Activated CD8-positive, alpha-beta memory T cell treated with anti-CD3 and anti-CD28 coated beads, Interleukin-2, amount 10 ng/mL, durations not matched to agents 7 days and 5 days (primary cell): ENCODE measurements at regions not wholly inside any gene's neighbourhood (a gene's known extent, or its start where the extent isn't known, plus 50 kb on each side); places are given as distances from the start of the nearest gene placed in this dataset.

ENCODE experiments used
- ATAC-seq: fragments of 150-1000 bp; cut with Tn5 transposase; one replicate; pipeline ENCODE4 v1.10.0; 2021; ENCODE audit warnings: moderate library complexity
- CTCF ChIA-PET: fragments of 350-600 bp; sonication (Branson Sonifier 250); formaldehyde crosslinking; loops from one replicate; lab custom pipeline; 2021; ENCODE audit warnings: antibody characterized with exemption; lab: Charles Lee
- DNase-seq: peaks from one replicate; pipeline ENCODE4 v3.0.0-alpha.2; 2020
- H3K27ac Mint-ChIP-seq: one replicate; pipeline ENCODE4 v1.8.0; 2021; ENCODE audit warnings: mild to moderate bottlenecking, mixed read lengths
- H3K27me3 Mint-ChIP-seq: one replicate; pipeline ENCODE4 v1.8.0; 2021; ENCODE audit warnings: mixed read lengths
- H3K36me3 Mint-ChIP-seq: one replicate; pipeline ENCODE4 v1.8.0; 2021; ENCODE audit warnings: mild to moderate bottlenecking, mixed read lengths
- H3K4me1 Mint-ChIP-seq: one replicate; pipeline ENCODE4 v1.8.0; 2021; ENCODE audit warnings: mixed read lengths
- H3K4me3 Mint-ChIP-seq: one replicate; pipeline ENCODE4 v1.8.0; 2021; ENCODE audit warnings: mild to moderate bottlenecking, moderate library complexity, mixed read lengths
- H3K9me3 Mint-ChIP-seq: one replicate; pipeline ENCODE4 v1.8.0; 2022; ENCODE audit warnings: low read depth, mixed read lengths

GRCh38 chr6:139650941-139651340 is 276.5 kb upstream of the CITED2 start:
- CTCF ChIA-PET: no interaction called here
- Mint-ChIP-seq H3K36me3 (peaks cover 3% of the 10 kb centered on the region), H3K27ac (no peak overlapping the region), H3K4me3 (no peak overlapping the region), H3K27me3 (no peaks in the 10 kb centered on the region), H3K4me1 (no peaks in the 10 kb centered on the region), H3K9me3 (peaks cover 3% of the 10 kb centered on the region)
- DNase-seq: no peak
- no peak for ATAC-seq

- DNase-seq (no peak), ATAC-seq (no peak)
- H3K27ac Mint-ChIP-seq: no peak overlapping the region
- H3K4me3 Mint-ChIP-seq: no peak overlapping the region
- H3K27me3 Mint-ChIP-seq: no peaks in the 10 kb centered on the region
- H3K4me1 Mint-ChIP-seq: no peaks in the 10 kb centered on the region
- peaks cover 3% of the 10 kb centered on the region for H3K36me3 Mint-ChIP-seq
- CTCF ChIA-PET: no interaction called here
- H3K9me3 Mint-ChIP-seq: peaks cover 3% of the 10 kb centered on the region
These were observed 275.3 kb upstream of the CITED2 start for GRCh38 chr6:139649732-139650131.

GRCh38 chr6:139649128-139649527 is 274.7 kb upstream of the CITED2 start:
- no peak for ATAC-seq
- Mint-ChIP-seq H3K27ac (no peak overlapping the region), H3K4me1 (no peaks in the 10 kb centered on the region), H3K9me3 (peaks cover 3% of the 10 kb centered on the region), H3K27me3 (no peaks in the 10 kb centered on the region), H3K36me3 (peaks cover 3% of the 10 kb centered on the region), H3K4me3 (no peak overlapping the region)
- no peak for DNase-seq
- CTCF ChIA-PET: no interaction called here

- ATAC-seq: no peak
- no peak for DNase-seq
- H3K27me3 Mint-ChIP-seq: no peaks in the 10 kb centered on the region
- CTCF ChIA-PET: no interaction called here
- no peak overlapping the region for H3K27ac Mint-ChIP-seq
- H3K4me1 Mint-ChIP-seq: no peaks in the 10 kb centered on the region
- H3K4me3 Mint-ChIP-seq: no peak overlapping the region
- H3K36me3 Mint-ChIP-seq: peaks cover 3% of the 10 kb centered on the region
- H3K9me3 Mint-ChIP-seq: peaks cover 3% of the 10 kb centered on the region
These were observed 274.1 kb upstream of the CITED2 start for GRCh38 chr6:139648430-139649000.

GRCh38 chr6:139647841-139648240 is 273.4 kb upstream of the CITED2 start:
- Mint-ChIP-seq H3K27me3 (no peaks in the 10 kb centered on the region), H3K36me3 (peaks cover 3% of the 10 kb centered on the region), H3K4me1 (no peaks in the 10 kb centered on the region), H3K9me3 (peaks cover 3% of the 10 kb centered on the region), H3K4me3 (no peak overlapping the region), H3K27ac (no peak overlapping the region)
- no peak for ATAC-seq
- DNase-seq: no peak
- CTCF ChIA-PET: no interaction called here

- DNase-seq: no peak
- no peak for ATAC-seq
- H3K27ac Mint-ChIP-seq: no peak overlapping the region
- peaks cover 3% of the 10 kb centered on the region for H3K9me3 Mint-ChIP-seq
- no peak overlapping the region for H3K4me3 Mint-ChIP-seq
- H3K27me3 Mint-ChIP-seq: no peaks in the 10 kb centered on the region
- H3K36me3 Mint-ChIP-seq: peaks cover 3% of the 10 kb centered on the region
- CTCF ChIA-PET: no interaction called here
- H3K4me1 Mint-ChIP-seq: no peaks in the 10 kb centered on the region
These were observed 272.6 kb upstream of the CITED2 start for GRCh38 chr6:139647016-139647415.

GRCh38 chr6:139644821-139645220 is 270.4 kb upstream of the CITED2 start:
- H3K9me3 Mint-ChIP-seq: peaks cover 3% of the 10 kb centered on the region

GRCh38 chr6:139643986-139644385 is 269.5 kb upstream of the CITED2 start:
- peaks cover 17% of the 10 kb centered on the region for H3K4me1 Mint-ChIP-seq
- no peak overlapping the region for H3K27ac Mint-ChIP-seq
- H3K27me3 Mint-ChIP-seq: no peaks in the 10 kb centered on the region
- H3K4me3 Mint-ChIP-seq: no peak overlapping the region
- no peak for ATAC-seq
- peaks cover 5% of the 10 kb centered on the region for H3K36me3 Mint-ChIP-seq
- peaks cover 3% of the 10 kb centered on the region for H3K9me3 Mint-ChIP-seq
- no peak for DNase-seq
- CTCF ChIA-PET: no interaction called here

More at GRCh38 chr6:139644821-139645220, 270.4 kb upstream of the CITED2 start:
- CTCF ChIA-PET: interaction anchor here (0.9 kb wide), 1 partner anchor 15 kb away, joined by 3 read pairs; no protein-coding TSS in a partner anchor
- H3K4me3 Mint-ChIP-seq: no peak overlapping the region
- DNase-seq (no peak), ATAC-seq (no peak)
- no peaks in the 10 kb centered on the region for H3K27me3 Mint-ChIP-seq
- peaks cover 14% of the 10 kb centered on the region for H3K4me1 Mint-ChIP-seq
- H3K27ac Mint-ChIP-seq: no peak overlapping the region
- H3K36me3 Mint-ChIP-seq: peaks cover 5% of the 10 kb centered on the region

- peaks cover 5% of the 10 kb centered on the region for H3K36me3 Mint-ChIP-seq
- H3K9me3 Mint-ChIP-seq: peaks cover 3% of the 10 kb centered on the region
- peaks cover 17% of the 10 kb centered on the region for H3K4me1 Mint-ChIP-seq
- no peaks in the 10 kb centered on the region for H3K27me3 Mint-ChIP-seq
- H3K4me3 Mint-ChIP-seq: no peak overlapping the region
- DNase-seq (no peak), ATAC-seq (no peak)
- CTCF ChIA-PET: no interaction called here
- no peak overlapping the region for H3K27ac Mint-ChIP-seq
These were observed 267.9 kb upstream of the CITED2 start for GRCh38 chr6:139642346-139642745.

- Mint-ChIP-seq H3K27me3 (no peaks in the 10 kb centered on the region), H3K4me1 (peaks cover 17% of the 10 kb centered on the region), H3K36me3 (peaks cover 2% of the 10 kb centered on the region), H3K27ac (no peak overlapping the region), H3K4me3 (no peak overlapping the region), H3K9me3 (no peaks in the 10 kb centered on the region)
- CTCF ChIA-PET: no interaction called here
- ATAC-seq (no peak), DNase-seq (no peak)
These were observed 266.9 kb upstream of the CITED2 start for GRCh38 chr6:139641376-139641775.

GRCh38 chr6:139640921-139641320 is 266.5 kb upstream of the CITED2 start:
- DNase-seq (no peak), ATAC-seq (no peak)
- Mint-ChIP-seq H3K27ac (peak overlapping the region; percentile 24), H3K36me3 (peaks cover 2% of the 10 kb centered on the region), H3K4me1 (peaks cover 17% of the 10 kb centered on the region), H3K9me3 (no peaks in the 10 kb centered on the region), H3K4me3 (peak overlapping the region; percentile 1), H3K27me3 (no peaks in the 10 kb centered on the region)
- CTCF ChIA-PET: no interaction called here

GRCh38 chr6:139640448-139640847 is 266.0 kb upstream of the CITED2 start:
- CTCF ChIA-PET: no interaction called here
- ATAC-seq (peak; percentile 51), DNase-seq (no peak)
- peaks cover 17% of the 10 kb centered on the region for H3K4me1 Mint-ChIP-seq
- no peaks in the 10 kb centered on the region for H3K9me3 Mint-ChIP-seq
- peak overlapping the region; percentile 1 for H3K4me3 Mint-ChIP-seq
- H3K27me3 Mint-ChIP-seq: no peaks in the 10 kb centered on the region
- peaks cover 2% of the 10 kb centered on the region for H3K36me3 Mint-ChIP-seq
- no peak overlapping the region for H3K27ac Mint-ChIP-seq

GRCh38 chr6:139639507-139639906 is 265.1 kb upstream of the CITED2 start:
- CTCF ChIA-PET: interaction anchor here (0.7 kb wide), 1 partner anchor 263 kb away, joined by 4 read pairs; no protein-coding TSS in a partner anchor
- peaks cover 2% of the 10 kb centered on the region for H3K36me3 Mint-ChIP-seq
- no peaks in the 10 kb centered on the region for H3K9me3 Mint-ChIP-seq
- no peak overlapping the region for H3K27ac Mint-ChIP-seq
- peaks cover 17% of the 10 kb centered on the region for H3K4me1 Mint-ChIP-seq
- no peak overlapping the region for H3K4me3 Mint-ChIP-seq
- ATAC-seq (no peak), DNase-seq (no peak)
- no peaks in the 10 kb centered on the region for H3K27me3 Mint-ChIP-seq

GRCh38 chr6:139638179-139638941 is 263.9 kb upstream of the CITED2 start:
- DNase-seq (no peak), ATAC-seq (no peak)
- Mint-ChIP-seq H3K9me3 (peaks cover 2% of the 10 kb centered on the region), H3K36me3 (peaks cover 2% of the 10 kb centered on the region), H3K4me3 (no peak overlapping the region), H3K27me3 (no peaks in the 10 kb centered on the region), H3K27ac (no peak overlapping the region), H3K4me1 (peaks cover 17% of the 10 kb centered on the region)
- CTCF ChIA-PET: no interaction called here
